Panc1 (cell line): ENCODE measurements at regions not wholly inside any gene's neighbourhood (a gene's known extent, or its start where the extent isn't known, plus 50 kb on each side); places are given as distances from the start of the nearest gene placed in this dataset.

Source experiments
- ATAC-seq: fragments of 200-7000 bp; cut with Tn5 transposase; 2 replicates; pipeline ENCODE4 v1.9.1; 2020; ENCODE audit warnings: mild to moderate bottlenecking, moderate library complexity
- BruUV-seq: library from RNA; stranded (reverse); fragments of 400-500 nt; replicated peaks from 2 replicates; lab custom pipeline; 2021; lab: Mats Ljungman, UMichigan
- CTCF ChIA-PET: fragments of 300-600 bp; sonication (Branson Sonifier 250); formaldehyde crosslinking; loops from one replicate; lab custom pipeline; 2022; ENCODE audit warnings: antibody characterized with exemption; lab: Charles Lee
- POLR2A ChIA-PET: fragments of 300-600 bp; sonication (Branson Sonifier 250); formaldehyde crosslinking; loops from one replicate; lab custom pipeline; 2022; ENCODE audit warnings: antibody characterized with exemption; lab: Charles Lee
- DNase-seq: peaks from one replicate; pipeline ENCODE4 v3.0.0-alpha.2; 2010; ENCODE audit warnings: low read depth, low spot score
- H3K27ac ChIP-seq: 2 replicates; pipeline ENCODE4 v1.5.1; 2011; ENCODE audit warnings: mild to moderate bottlenecking, low read length, inconsistent platforms
- H3K27me3 ChIP-seq: fragments of 200-500 bp; sonication (Bioruptor generic); 2 replicates; pipeline ENCODE4 v1.6.0; 2014; ENCODE audit warnings: low read length, inconsistent platforms; ENCODE audit not compliant: control insufficient read depth, insufficient read depth
- H3K36me3 ChIP-seq: fragments of 200-500 bp; sonication (Bioruptor generic); 2 replicates; pipeline ENCODE4 v1.5.1; 2014; ENCODE audit warnings: inconsistent platforms, mild to moderate bottlenecking, low read length, moderate library complexity; ENCODE audit not compliant: control insufficient read depth, insufficient read depth
- H3K4me1 ChIP-seq: 2 replicates; pipeline ENCODE4 v1.5.1; 2011; ENCODE audit warnings: inconsistent platforms, mild to moderate bottlenecking, low read length, moderate library complexity; ENCODE audit not compliant: control insufficient read depth, insufficient read depth
- H3K4me3 ChIP-seq, 2 experiments: 2 replicates each; pipeline ENCODE4 v1.5.1; 2011 to 2012; ENCODE audit warnings: low read depth in 2 of 2, low read length in 2 of 2, mild to moderate bottlenecking in 2 of 2, inconsistent platforms in 1 of 2, moderate library complexity in 1 of 2
- H3K9me3 ChIP-seq: fragments of 200-500 bp; sonication (Bioruptor generic); 2 replicates; pipeline ENCODE4 v1.5.1; 2014; ENCODE audit warnings: low read depth, mild to moderate bottlenecking, inconsistent platforms, low read length, moderate library complexity; ENCODE audit not compliant: control insufficient read depth, insufficient read depth
- CTCF ChIP-seq: fragments of 450-650 bp; IDR thresholded peaks from 2 replicates; pipeline ENCODE4 v1.5.1; 2017; ENCODE audit warnings: mild to moderate bottlenecking
- POLR2AphosphoS5 ChIP-seq: IDR thresholded peaks from 2 replicates; pipeline ENCODE4 v1.6.1; 2012; ENCODE audit warnings: mild to moderate bottlenecking, low read depth, low read length, moderate library complexity
- REST ChIP-seq, 2 experiments: IDR thresholded peaks; 2 replicates each; pipeline ENCODE4 v1.6.1; 2011 to 2012; ENCODE audit warnings: low read depth in 2 of 2, control low read depth in 1 of 2, low read length in 1 of 2, mild to moderate bottlenecking in 1 of 2, moderate library complexity in 1 of 2; ENCODE audit not compliant: insufficient read depth in 1 of 2
- SIN3A ChIP-seq: IDR thresholded peaks from 2 replicates; pipeline ENCODE4 v1.6.1; 2012; ENCODE audit warnings: low read depth, mild to moderate bottlenecking, low read length, moderate library complexity, borderline replicate concordance; ENCODE audit not compliant: insufficient read depth
- TCF7L2 ChIP-seq: IDR thresholded peaks from 2 replicates; pipeline ENCODE4 v1.6.1; 2011; ENCODE audit warnings: mild to moderate bottlenecking, low read depth, low read length, inconsistent platforms
- in situ Hi-C: cut with HindIII; loops from 2 replicates; pipeline ENCODE4 v1.10.0; 2016; ENCODE audit warnings: low sequenced_read_pairs, low pct_unique_long_range_greater_than_20kb
- intact Hi-C: fragments of 100-400 bp; cut with micrococcal nuclease; formaldehyde crosslinking; loops from one replicate; pipeline ENCODE4 v1.10.0; 2022; ENCODE audit not compliant: unreplicated experiment

- ChIA-PET POLR2A (no interaction called here), CTCF (no interaction called here)
- Histone ChIP-seq H3K4me3 (no peak overlapping the region), H3K27me3 (no peaks in the 10 kb centered on the region), H3K4me1 (peaks cover 42% of the 10 kb centered on the region), H3K36me3 (no peaks in the 10 kb centered on the region), H3K9me3 (no peaks in the 10 kb centered on the region), H3K27ac (peak overlapping the region; percentile 78)
- DNase-seq (no peak), ATAC-seq (no peak)
- in situ Hi-C loops (no loop called here), intact Hi-C loops (no loop called here)
- BruUV-seq: no TSS peak
- TF ChIP-seq SIN3A: no peak
- peak; percentile 69; a peak in 2 of 4 replicates for TF ChIP-seq REST (IDR thresholded peaks at IDR 0.05; ENCODE audit: insufficient read depth in 1 of 2, low read depth in 2 of 2, low read length in 1 of 2)
Measured at GRCh38 chr5:175811589-175811988, 59.8 kb upstream of the CPLX2 start.

DNA sequence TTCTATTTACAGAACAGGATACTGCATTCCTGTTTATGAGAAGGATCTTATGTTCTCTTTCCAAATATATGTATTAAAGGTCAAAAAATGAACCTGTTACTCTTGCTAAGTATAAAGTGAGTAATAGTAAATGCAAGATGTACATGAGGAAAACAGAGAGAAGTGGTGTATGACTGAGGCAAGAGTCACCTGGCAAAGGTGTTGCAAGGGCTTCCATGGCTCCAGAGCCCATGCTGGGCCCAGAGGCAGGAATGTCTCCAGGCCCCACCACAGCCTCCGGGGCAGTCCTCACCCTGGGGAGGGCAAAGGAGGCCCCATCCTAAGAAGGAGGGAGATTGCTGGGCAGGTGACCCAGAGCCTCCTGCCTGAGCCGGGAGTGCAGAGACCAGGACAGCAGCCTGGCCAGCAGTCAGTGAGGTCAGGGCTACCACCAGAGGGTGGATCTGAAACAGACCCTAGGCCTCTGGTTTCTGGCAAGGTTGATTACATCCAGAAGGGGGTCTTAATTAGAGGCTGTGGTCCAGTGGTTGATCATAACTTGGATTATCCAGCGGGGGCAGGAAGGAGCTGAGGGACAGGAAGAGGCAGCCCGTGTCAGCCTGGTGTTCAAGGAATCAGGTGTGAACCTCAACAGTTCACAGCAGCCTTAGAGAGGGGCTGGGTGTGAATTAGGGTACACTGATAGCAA lies 57.3 kb upstream of the CPLX2 start:
- no peak for DNase-seq
- no peak for ATAC-seq
- Histone ChIP-seq H3K27ac (peak overlapping the region; percentile 63; the same call in 1 of the 2 replicates), H3K36me3 (no peaks in the 10 kb centered on the region), H3K4me3 (no peak overlapping the region), H3K27me3 (no peaks in the 10 kb centered on the region), H3K9me3 (no peaks in the 10 kb centered on the region), H3K4me1 (peaks cover 41% of the 10 kb centered on the region)
- CTCF ChIA-PET: no interaction called here
- TF ChIP-seq SIN3A: no peak
- no peak for TF ChIP-seq POLR2AphosphoS5
- TF ChIP-seq REST (IDR thresholded peaks at IDR 0.05; ENCODE audit: insufficient read depth in 1 of 2, low read depth in 2 of 2, low read length in 1 of 2): no peak
- no peak for TF ChIP-seq TCF7L2
- TF ChIP-seq CTCF: no peak
- no TSS peak for BruUV-seq
- intact Hi-C loops: no loop called here
- in situ Hi-C loops: no loop called here
- POLR2A ChIA-PET: interaction anchor here (0.5 kb wide), 1 partner anchor 90 kb away, joined by 6 read pairs; no protein-coding TSS in a partner anchor
